ENCODE measurements at regions not wholly inside any gene's neighbourhood (a gene's known extent, or its start where the extent isn't known, plus 50 kb on each side); places are given as distances from the start of the nearest gene placed in this dataset.
A peak's percentile ranks its signal among the peaks of the same experiment; 100 is the strongest.

DNA sequence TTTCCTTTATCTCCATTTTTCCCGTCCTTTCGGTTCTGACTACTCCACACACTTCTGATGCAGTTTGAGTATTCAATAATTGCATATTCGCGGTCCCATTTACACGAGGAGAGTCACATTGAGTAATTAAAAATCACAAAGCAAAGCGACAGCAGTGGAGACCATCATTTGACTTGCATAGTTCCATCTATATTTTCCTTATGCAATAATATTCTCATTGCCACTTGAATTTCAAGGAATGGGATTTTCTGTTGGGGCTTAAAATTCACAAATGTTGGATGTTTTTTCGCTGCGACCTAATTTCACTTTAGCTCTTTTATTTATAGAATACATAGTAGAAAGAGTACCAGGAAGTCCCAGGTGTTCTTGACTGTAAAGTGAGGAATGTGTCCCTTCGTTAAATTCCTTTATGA is 186.8 kb downstream of the ZEB2 start:
- no peak for DNase-seq (ENCODE audit: low read depth in 4 of 4, low spot score in 1 of 4)

GRCh38 chr2:144332356-144333142 is 187.4 kb downstream of the ZEB2 start:
- peak; percentile 58 to 78 (median 74) for DNase-seq (ENCODE audit: low read depth in 4 of 4, low spot score in 1 of 4)

GRCh38 chr2:144331674-144332355 is 188.1 kb downstream of the ZEB2 start:
- peak in 3 of 4 experiments; percentile 18 to 58 (median 38) for DNase-seq (ENCODE audit: low read depth in 4 of 4, low spot score in 1 of 4)

GRCh38 chr2:144330951-144331673 is 188.8 kb downstream of the ZEB2 start:
- DNase-seq (ENCODE audit: low read depth in 4 of 4, low spot score in 1 of 4), result no peak

- DNase-seq (ENCODE audit: low read depth in 4 of 4, low spot score in 1 of 4), result no peak
These were observed 190.4 kb downstream of the ZEB2 start for GRCh38 chr2:144329472-144329871.

- DNase-seq (ENCODE audit: low read depth in 4 of 4, low spot score in 1 of 4), result no peak
These were observed 191.0 kb downstream of the ZEB2 start for GRCh38 chr2:144328938-144329337.

- no peak for DNase-seq (ENCODE audit: low read depth in 4 of 4, low spot score in 1 of 4)
These were observed 193.1 kb downstream of the ZEB2 start for GRCh38 chr2:144326825-144327224.

DNA sequence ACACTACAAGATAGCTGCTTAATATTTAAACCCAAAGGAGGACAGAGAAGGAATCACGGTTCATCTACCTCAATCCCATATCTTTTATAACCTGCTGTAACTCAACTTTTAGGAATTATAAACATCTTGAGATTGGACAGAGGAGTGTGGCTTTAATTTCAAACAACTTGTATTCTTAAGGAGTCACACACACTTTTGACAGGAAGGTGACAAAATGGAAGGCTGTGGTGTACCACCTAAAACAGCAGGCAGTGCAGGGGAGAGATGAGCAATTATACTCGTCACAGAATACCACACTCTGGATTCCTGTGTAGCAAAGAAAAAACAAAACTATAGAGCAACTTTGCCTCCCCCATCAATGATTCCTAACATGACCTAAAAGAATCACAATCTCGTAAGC is 194.8 kb downstream of the ZEB2 start:
- peak in 1 of 4 experiments; percentile 35 for DNase-seq (ENCODE audit: low read depth in 4 of 4, low spot score in 1 of 4)

DNA sequence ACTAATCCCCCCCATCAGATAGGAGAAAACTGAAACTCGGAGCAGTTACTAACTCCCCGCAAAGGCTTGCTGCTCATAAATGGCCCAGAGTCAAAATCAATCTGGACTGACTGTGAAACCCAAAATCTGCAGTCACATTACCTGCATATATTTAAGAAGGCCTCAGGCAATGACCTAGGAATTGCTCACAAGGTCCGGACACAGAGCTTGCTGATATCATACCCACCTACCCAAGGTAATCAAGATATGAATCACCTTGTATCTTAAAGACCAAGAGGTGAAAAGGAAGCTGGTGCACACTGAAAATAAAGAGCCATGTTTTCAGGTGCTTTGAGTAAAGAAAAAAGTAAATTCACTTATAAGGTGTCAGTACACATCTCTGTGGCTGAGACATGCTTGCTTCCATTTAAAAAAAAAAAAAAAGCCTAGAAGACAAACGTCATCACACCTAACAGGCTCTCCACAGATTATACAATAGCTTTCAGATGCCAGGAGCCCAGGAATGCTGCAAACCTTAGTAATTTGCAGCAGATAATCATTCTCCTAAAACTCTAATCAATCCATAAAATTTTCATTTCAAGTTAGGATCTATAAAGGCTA is 195.4 kb downstream of the ZEB2 start:
- DNase-seq (ENCODE audit: low read depth in 4 of 4, low spot score in 1 of 4), result no peak

DNA sequence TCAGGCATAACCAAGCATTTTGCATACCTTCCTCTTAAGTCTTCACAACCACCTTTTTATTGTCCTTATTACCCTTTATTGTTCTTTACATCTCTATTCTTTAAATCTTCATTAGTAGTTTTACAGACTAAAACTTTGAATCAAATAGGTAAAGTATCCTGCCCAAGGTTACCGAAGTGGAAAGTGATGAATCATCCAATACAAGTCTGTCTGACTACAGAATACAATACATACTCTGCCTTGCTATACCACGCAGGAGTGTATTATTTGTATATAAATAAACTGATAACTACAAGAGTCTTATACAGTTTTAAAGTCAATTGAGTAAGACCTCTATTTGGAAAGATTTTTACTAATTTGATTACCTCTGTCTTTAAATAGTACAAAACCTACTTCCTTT is 196.0 kb downstream of the ZEB2 start:
- DNase-seq (ENCODE audit: low read depth in 4 of 4, low spot score in 1 of 4), result no peak

GRCh38 chr2:144322379-144322778 is 197.5 kb downstream of the ZEB2 start:
- no peak for DNase-seq (ENCODE audit: low read depth in 4 of 4, low spot score in 1 of 4)

GRCh38 chr2:144320491-144320890 is 199.4 kb downstream of the ZEB2 start:
- peak in 1 of 4 experiments; percentile 18 for DNase-seq (ENCODE audit: low read depth in 4 of 4, low spot score in 1 of 4)

GRCh38 chr2:144317071-144317738 is 202.7 kb downstream of the ZEB2 start:
- DNase-seq (ENCODE audit: low read depth in 4 of 4, low spot score in 1 of 4), result no peak

GRCh38 chr2:144310889-144311608 is 208.9 kb downstream of the ZEB2 start:
- DNase-seq (ENCODE audit: low read depth in 4 of 4, low spot score in 1 of 4), result no peak

- no peak for DNase-seq (ENCODE audit: low read depth in 4 of 4, low spot score in 1 of 4)
These were observed 209.4 kb downstream of the ZEB2 start for GRCh38 chr2:144310484-144310883.

DNA sequence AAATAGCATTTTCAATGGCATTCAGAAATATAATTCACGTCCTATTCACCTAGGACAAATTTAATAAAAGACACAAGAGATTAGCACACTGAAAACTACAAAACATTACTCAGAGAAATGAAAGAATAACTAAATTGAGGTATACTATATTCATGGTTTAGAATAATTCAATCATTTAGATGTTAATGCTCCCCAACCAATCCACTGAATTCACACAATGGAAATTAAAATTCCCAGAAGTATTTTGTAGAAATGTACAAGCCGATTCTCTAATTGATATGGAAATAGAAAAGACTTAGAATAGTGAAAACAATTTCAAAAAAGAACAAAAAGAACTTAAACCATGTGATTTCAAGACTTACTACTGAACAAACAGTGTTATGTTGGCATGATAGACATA is 212.2 kb downstream of the ZEB2 start:
- DNase-seq (ENCODE audit: low read depth in 4 of 4, low spot score in 1 of 4), result no peak

DNA sequence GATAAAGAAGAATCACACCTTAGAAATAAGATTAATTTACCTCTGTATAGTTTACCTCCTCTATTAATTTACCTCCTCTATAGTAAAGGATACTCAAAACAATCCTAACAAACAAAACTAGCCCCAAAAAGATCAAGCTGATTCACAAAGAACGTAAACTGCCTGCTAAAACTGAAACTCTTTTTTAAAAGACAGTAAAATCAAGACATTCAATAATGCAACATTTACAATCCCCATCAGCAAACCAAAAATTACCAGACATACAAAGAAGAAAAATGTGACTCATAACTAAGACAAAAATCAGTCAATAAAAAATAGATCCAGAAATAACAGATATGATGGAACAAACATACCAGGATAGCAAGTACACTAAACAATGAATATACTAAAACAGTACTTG is 215.7 kb downstream of the ZEB2 start:
- DNase-seq (ENCODE audit: low read depth in 4 of 4, low spot score in 1 of 4), result no peak

DNA sequence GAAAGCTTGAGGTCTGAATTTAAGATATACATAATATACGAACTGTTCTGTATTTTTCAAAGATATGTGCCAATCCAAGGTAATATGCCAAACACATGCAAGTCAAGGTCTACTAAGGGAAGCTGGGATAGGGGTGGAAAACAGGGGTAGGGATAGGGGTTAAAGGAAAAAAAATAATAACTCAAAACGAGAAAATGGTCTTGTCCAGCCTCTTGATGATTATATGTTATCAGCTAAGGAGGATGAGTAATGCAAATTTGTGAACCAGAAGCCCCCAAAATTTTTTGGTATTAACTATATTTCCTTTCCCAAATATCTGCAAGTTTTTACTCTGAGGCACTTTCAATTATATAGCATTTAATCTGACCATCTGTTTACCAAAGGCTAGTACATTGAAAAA is 219.3 kb downstream of the ZEB2 start:
- no peak for DNase-seq (ENCODE audit: low read depth in 4 of 4, low spot score in 1 of 4)

GRCh38 chr2:144290276-144290675 is 229.6 kb downstream of the ZEB2 start:
- DNase-seq (ENCODE audit: low read depth in 4 of 4, low spot score in 1 of 4), result no peak

DNA sequence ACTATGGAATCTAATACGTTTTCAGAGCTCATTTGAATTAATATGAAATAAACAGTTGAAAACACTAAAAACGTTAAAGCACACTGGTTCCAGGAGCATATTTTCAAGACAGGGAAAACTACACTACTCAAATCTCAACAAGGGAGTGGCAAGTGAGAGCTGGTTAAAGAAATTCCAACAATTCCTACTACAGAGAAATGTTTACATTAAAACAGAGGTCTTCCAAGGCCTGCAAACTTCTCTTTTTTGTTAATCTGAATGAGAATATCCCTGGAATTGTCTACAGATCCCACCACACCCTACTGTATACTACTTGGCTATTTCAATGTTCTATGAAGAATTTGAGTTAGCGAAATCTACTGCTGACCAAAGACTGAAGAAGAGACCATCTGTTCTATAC is 231.5 kb downstream of the ZEB2 start:
- no peak for DNase-seq (ENCODE audit: low read depth in 4 of 4, low spot score in 1 of 4)
